GM12892 (cell line): ENCODE measurements at regions not wholly inside any gene's neighbourhood (a gene's known extent, or its start where the extent isn't known, plus 50 kb on each side); places are given as distances from the start of the nearest gene placed in this dataset.

Experiments used
- POLR2A ChIP-seq: IDR thresholded peaks from 2 replicates; pipeline ENCODE4 v1.6.1; 2011; ENCODE audit warnings: low read depth, low read length, control low read depth
- POLR2AphosphoS5 ChIP-seq: IDR thresholded peaks from 2 replicates; pipeline ENCODE4 v1.6.1; 2011; ENCODE audit warnings: low read depth, low read length, control low read depth

DNA sequence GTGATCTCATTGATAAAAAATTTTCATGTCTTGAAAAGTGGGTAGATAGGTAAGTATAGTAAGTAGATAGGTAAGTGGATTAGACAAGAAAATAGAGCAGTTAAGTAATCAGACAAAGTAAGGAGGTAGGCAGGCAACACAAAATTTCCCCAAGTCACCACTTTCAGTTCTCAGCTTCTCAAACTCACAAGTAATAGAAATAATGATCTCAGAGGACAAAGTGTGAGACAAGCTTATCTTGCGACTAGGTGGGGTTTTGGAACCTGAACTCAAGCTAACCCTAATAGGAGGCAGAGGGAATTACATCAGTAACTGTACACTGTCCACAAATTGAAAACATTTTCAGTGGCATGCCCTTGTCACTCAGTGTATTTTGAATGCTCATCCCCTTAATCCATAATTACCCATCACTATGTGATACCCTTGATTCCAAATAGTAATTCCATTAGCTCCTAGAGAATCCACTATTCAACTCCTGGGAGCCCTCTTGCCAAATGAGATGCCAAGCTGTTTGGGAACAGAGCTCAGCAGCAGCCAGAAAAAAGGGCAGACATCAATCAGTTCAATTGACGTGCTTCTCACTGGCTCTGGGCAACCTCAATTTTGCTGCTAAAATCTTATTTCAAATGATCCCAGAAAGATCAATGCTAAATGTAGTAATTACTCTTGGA, 703.2 kb downstream of the XPNPEP1 start:
- TF ChIP-seq POLR2AphosphoS5 (no peak), POLR2A (no peak)
